Stimulated activated CD8-positive, alpha-beta memory T cell treated with anti-CD3 and anti-CD28 coated beads, Interleukin-4, amount 100 ng/mL, for 1 hour (primary cell): ENCODE measurements at regions not wholly inside any gene's neighbourhood (a gene's known extent, or its start where the extent isn't known, plus 50 kb on each side); places are given as distances from the start of the nearest gene placed in this dataset.
"Not testable (repeated sequence)": the region's sequence is repeated elsewhere in the genome, so short reads cannot be mapped to it uniquely, and the experiment has no call there.

Source experiments
- DNase-seq, 2 donors: peaks; one replicate each; pipeline ENCODE4 v3.0.0-alpha.2; 2020; ENCODE audit warnings: low read depth in 2 of 2, low spot score in 1 of 2

GRCh38 chr15:39260391-39260790 lies 320.5 kb upstream of the THBS1 start:
- no peak for DNase-seq

GRCh38 chr15:39260791-39261190 lies 320.1 kb upstream of the THBS1 start:
- DNase-seq: no peak

- DNase-seq: not testable (repeated sequence)
Measured at GRCh38 chr15:39261397-39262183, 319.3 kb upstream of the THBS1 start.

- not testable (repeated sequence) for DNase-seq
Measured at GRCh38 chr15:39262995-39263772, 317.7 kb upstream of the THBS1 start.

GRCh38 chr15:39265261-39265660 lies 315.6 kb upstream of the THBS1 start:
- no peak for DNase-seq

- DNase-seq: no peak
Measured at GRCh38 chr15:39266890-39267289, 314.0 kb upstream of the THBS1 start.

GRCh38 chr15:39267685-39268084 lies 313.2 kb upstream of the THBS1 start:
- DNase-seq: no peak

- DNase-seq: no peak
Measured at GRCh38 chr15:39269352-39269751, 311.5 kb upstream of the THBS1 start.

- DNase-seq: no peak
Measured at GRCh38 chr15:39269821-39270220, 311.1 kb upstream of the THBS1 start.

GRCh38 chr15:39270221-39270855 lies 310.5 kb upstream of the THBS1 start:
- no peak for DNase-seq

GRCh38 chr15:39270934-39271333 lies 309.9 kb upstream of the THBS1 start:
- DNase-seq: no peak

- no peak for DNase-seq
Measured at GRCh38 chr15:39272901-39273300, 308.0 kb upstream of the THBS1 start.

GRCh38 chr15:39273717-39274411 lies 307.0 kb upstream of the THBS1 start:
- no peak for DNase-seq

GRCh38 chr15:39275066-39275465 lies 305.8 kb upstream of the THBS1 start:
- DNase-seq: no peak

- no peak for DNase-seq
Measured at GRCh38 chr15:39279311-39279710, 301.6 kb upstream of the THBS1 start.

GRCh38 chr15:39281094-39281493 lies 299.8 kb upstream of the THBS1 start:
- DNase-seq: no peak

GRCh38 chr15:39282663-39283208 lies 298.1 kb upstream of the THBS1 start:
- DNase-seq: no peak

- no peak for DNase-seq
Measured at GRCh38 chr15:39283531-39283930, 297.3 kb upstream of the THBS1 start.

- no peak for DNase-seq
Measured at GRCh38 chr15:39285071-39285470, 295.8 kb upstream of the THBS1 start.

- no peak for DNase-seq
Measured at GRCh38 chr15:39285663-39286062, 295.2 kb upstream of the THBS1 start.

GRCh38 chr15:39286706-39287105 lies 294.2 kb upstream of the THBS1 start:
- DNase-seq: no peak
